ENCODE measurements at regions not wholly inside any gene's neighbourhood (a gene's known extent, or its start where the extent isn't known, plus 50 kb on each side); places are given as distances from the start of the nearest gene placed in this dataset.

DNA sequence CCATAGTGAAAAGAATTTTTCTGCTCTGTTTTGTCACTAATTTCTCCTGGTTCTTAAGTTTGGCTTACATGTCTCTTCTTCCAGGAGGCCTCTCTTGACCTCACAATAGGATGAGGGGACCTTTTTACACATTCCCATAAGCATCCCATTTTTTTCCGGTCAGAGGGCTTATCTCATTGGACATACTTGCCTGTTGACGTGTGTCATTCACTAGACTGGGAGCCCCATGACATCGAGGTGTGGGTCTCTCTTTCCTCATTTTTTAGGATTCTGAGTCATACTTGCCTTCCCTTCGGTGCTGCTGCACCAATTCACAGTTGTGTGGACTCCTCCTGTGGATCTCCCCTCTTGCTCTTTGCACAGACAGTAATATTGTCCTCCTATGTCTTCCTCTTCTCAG, 601.8 kb downstream of the GATA3 start:
- TF ChIP-seq EP300 (IDR thresholded peaks at IDR 0.05; ENCODE audit: borderline replicate concordance) (no peak), TAF1 (IDR thresholded peaks at IDR 0.05; ENCODE audit: low read depth) (no peak), NFIC (IDR thresholded peaks at IDR 0.05) (no peak), RAD21 (IDR thresholded peaks at IDR 0.05; ENCODE audit: low read depth) (no peak), CEBPB (IDR thresholded peaks at IDR 0.05) (no peak)
- TF ChIP-seq, protein P1, sequence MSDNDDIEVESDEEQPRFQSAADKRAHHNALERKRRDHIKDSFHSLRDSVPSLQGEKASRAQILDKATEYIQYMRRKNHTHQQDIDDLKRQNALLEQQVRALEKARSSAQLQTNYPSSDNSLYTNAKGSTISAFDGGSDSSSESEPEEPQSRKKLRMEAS (IDR thresholded peaks at IDR 0.05): no peak
- TF ChIP-seq, protein P2, sequence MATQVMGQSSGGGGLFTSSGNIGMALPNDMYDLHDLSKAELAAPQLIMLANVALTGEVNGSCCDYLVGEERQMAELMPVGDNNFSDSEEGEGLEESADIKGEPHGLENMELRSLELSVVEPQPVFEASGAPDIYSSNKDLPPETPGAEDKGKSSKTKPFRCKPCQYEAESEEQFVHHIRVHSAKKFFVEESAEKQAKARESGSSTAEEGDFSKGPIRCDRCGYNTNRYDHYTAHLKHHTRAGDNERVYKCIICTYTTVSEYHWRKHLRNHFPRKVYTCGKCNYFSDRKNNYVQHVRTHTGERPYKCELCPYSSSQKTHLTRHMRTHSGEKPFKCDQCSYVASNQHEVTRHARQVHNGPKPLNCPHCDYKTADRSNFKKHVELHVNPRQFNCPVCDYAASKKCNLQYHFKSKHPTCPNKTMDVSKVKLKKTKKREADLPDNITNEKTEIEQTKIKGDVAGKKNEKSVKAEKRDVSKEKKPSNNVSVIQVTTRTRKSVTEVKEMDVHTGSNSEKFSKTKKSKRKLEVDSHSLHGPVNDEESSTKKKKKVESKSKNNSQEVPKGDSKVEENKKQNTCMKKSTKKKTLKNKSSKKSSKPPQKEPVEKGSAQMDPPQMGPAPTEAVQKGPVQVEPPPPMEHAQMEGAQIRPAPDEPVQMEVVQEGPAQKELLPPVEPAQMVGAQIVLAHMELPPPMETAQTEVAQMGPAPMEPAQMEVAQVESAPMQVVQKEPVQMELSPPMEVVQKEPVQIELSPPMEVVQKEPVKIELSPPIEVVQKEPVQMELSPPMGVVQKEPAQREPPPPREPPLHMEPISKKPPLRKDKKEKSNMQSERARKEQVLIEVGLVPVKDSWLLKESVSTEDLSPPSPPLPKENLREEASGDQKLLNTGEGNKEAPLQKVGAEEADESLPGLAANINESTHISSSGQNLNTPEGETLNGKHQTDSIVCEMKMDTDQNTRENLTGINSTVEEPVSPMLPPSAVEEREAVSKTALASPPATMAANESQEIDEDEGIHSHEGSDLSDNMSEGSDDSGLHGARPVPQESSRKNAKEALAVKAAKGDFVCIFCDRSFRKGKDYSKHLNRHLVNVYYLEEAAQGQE (IDR thresholded peaks at IDR 0.05; ENCODE audit: low read depth): no peak
